ENCODE measurements at regions not wholly inside any gene's neighbourhood (a gene's known extent, or its start where the extent isn't known, plus 50 kb on each side); places are given as distances from the start of the nearest gene placed in this dataset.

GRCh38 chr4:170940043-170940724, 850.4 kb upstream of the AADAT start (continued):
- TF ChIP-seq ATF3 (IDR thresholded peaks at IDR 0.05; ENCODE audit: insufficient read depth, low read depth, low read length) (no peak), GTF2F1 (IDR thresholded peaks at IDR 0.05; ENCODE audit: borderline replicate concordance, low read depth, low read length) (no peak), CHD1 (IDR thresholded peaks at IDR 0.05; ENCODE audit: low read depth, low read length) (no peak)
